ENCODE measurements at regions not wholly inside any gene's neighbourhood (a gene's known extent, or its start where the extent isn't known, plus 50 kb on each side); places are given as distances from the start of the nearest gene placed in this dataset.

DNA sequence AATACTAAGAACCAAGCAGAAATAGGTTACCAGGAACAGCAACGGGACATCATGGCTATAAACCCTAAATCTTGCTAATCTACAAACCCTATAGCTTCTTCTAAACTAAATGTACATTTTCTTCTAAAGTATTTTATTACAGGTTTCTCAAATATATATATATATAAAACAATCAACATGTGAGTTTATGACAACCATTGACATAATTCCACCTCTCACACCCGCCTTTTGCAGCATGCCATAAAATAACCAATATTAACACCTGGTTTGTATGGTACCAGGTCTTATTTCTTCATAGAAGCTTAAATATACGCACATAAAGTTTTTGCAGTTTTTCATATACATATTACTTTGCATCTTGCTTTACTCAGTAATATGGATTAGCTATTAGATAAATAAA lies 955.3 kb upstream of the LCORL start:
- TF ChIP-seq POLR2A (IDR thresholded peaks at IDR 0.05) (no peak), EP300 (IDR thresholded peaks at IDR 0.05) (no peak), POLR2AphosphoS5 (IDR thresholded peaks at IDR 0.05) (no peak)
- TF ChIP-seq, protein P1, sequence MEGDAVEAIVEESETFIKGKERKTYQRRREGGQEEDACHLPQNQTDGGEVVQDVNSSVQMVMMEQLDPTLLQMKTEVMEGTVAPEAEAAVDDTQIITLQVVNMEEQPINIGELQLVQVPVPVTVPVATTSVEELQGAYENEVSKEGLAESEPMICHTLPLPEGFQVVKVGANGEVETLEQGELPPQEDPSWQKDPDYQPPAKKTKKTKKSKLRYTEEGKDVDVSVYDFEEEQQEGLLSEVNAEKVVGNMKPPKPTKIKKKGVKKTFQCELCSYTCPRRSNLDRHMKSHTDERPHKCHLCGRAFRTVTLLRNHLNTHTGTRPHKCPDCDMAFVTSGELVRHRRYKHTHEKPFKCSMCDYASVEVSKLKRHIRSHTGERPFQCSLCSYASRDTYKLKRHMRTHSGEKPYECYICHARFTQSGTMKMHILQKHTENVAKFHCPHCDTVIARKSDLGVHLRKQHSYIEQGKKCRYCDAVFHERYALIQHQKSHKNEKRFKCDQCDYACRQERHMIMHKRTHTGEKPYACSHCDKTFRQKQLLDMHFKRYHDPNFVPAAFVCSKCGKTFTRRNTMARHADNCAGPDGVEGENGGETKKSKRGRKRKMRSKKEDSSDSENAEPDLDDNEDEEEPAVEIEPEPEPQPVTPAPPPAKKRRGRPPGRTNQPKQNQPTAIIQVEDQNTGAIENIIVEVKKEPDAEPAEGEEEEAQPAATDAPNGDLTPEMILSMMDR (IDR thresholded peaks at IDR 0.05): no peak
